Vagina (tissue), 2 donors: ENCODE measurements at regions not wholly inside any gene's neighbourhood (a gene's known extent, or its start where the extent isn't known, plus 50 kb on each side); places are given as distances from the start of the nearest gene placed in this dataset.

Experiments
- DNase-seq, 2 donors: peaks; one replicate each; pipeline ENCODE4 v3.0.0-alpha.2; 2017; ENCODE audit errors: extremely low spot score in 2 of 2
- H3K27ac ChIP-seq: fragments of 200-600 bp; sonication (generic); one replicate; pipeline ENCODE4 v1.5.1; 2019
- H3K27me3 ChIP-seq: fragments of 200-600 bp; sonication (generic); one replicate; pipeline ENCODE4 v1.5.1; 2019
- H3K36me3 ChIP-seq, 2 donors: fragments of 200-600 bp; sonication (generic); one replicate each; pipeline ENCODE4 v1.5.1; 2017 to 2019
- H3K4me1 ChIP-seq: fragments of 200-600 bp; sonication (generic); one replicate; pipeline ENCODE4 v1.5.1; 2019
- H3K4me3 ChIP-seq, 2 donors: fragments of 200-600 bp; sonication (generic); 1 replicate in 1 of 2; 2 replicates in 1 of 2; pipeline ENCODE4 v1.5.1; 2016 to 2019
- H3K9me3 ChIP-seq: fragments of 200-600 bp; sonication (generic); one replicate; pipeline ENCODE4 v1.5.1; 2019
- POLR2A ChIP-seq, 2 donors: fragments of 450-650 bp; IDR thresholded peaks; one replicate each; pipeline ENCODE4 v1.6.1; 2017; ENCODE audit warnings: antibody characterized with exemption in 2 of 2, mild to moderate bottlenecking in 2 of 2, moderate library complexity in 2 of 2
- POLR2AphosphoS5 ChIP-seq, 2 donors: sonication (generic); formaldehyde crosslinking; IDR thresholded peaks; one replicate each; pipeline ENCODE4 v1.9.0; 2017; ENCODE audit warnings: antibody characterized with exemption in 2 of 2, mild to moderate bottlenecking in 2 of 2, low read depth in 1 of 2; ENCODE audit not compliant: insufficient read depth in 1 of 2
- intact Hi-C: fragments of 100-400 bp; cut with DNase I; formaldehyde crosslinking; loops from one replicate; pipeline ENCODE4 v1.15.1; 2023
- TF ChIP-seq, protein P1 (sequence below), 3 experiments: fragments of 450-650 bp in 2 of 3; fragments of 200-600 bp in 1 of 3; sonication (generic) in 1 of 3; IDR thresholded peaks; one replicate each; pipeline ENCODE4 v1.5.1; 2017 to 2019; ENCODE audit warnings: antibody characterized with exemption in 3 of 3, mild to moderate bottlenecking in 2 of 3, moderate library complexity in 2 of 3

DNA sequence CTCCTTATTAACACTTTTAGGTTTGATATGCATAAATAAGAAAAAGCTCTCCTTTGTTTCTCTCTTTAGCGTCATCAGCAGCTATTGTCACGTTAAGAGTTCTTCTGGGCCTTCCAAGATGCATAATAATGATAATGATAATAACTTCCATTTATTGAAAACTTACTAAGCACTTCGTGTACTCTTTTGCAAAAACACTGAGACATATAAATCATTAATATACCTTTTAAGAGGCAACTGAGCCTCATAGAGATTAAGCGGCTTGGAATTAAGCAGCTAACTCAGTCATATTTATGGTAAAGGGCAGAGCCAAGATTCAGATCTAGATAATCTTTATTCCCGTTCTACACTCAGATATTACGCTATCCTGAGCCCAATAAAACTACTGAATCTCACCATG lies 1105.1 kb downstream of the OLFM4 start:
- H3K27me3 ChIP-seq, result no peaks in the 10 kb centered on the region
- no peak for DNase-seq
- H3K4me3 ChIP-seq, result no peak overlapping the region
- H3K36me3 ChIP-seq, result no peaks in the 10 kb centered on the region
- no peaks in the 10 kb centered on the region for H3K9me3 ChIP-seq
- TF ChIP-seq, protein P1, sequence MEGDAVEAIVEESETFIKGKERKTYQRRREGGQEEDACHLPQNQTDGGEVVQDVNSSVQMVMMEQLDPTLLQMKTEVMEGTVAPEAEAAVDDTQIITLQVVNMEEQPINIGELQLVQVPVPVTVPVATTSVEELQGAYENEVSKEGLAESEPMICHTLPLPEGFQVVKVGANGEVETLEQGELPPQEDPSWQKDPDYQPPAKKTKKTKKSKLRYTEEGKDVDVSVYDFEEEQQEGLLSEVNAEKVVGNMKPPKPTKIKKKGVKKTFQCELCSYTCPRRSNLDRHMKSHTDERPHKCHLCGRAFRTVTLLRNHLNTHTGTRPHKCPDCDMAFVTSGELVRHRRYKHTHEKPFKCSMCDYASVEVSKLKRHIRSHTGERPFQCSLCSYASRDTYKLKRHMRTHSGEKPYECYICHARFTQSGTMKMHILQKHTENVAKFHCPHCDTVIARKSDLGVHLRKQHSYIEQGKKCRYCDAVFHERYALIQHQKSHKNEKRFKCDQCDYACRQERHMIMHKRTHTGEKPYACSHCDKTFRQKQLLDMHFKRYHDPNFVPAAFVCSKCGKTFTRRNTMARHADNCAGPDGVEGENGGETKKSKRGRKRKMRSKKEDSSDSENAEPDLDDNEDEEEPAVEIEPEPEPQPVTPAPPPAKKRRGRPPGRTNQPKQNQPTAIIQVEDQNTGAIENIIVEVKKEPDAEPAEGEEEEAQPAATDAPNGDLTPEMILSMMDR (IDR thresholded peaks at IDR 0.05), result no peak
- TF ChIP-seq POLR2A (IDR thresholded peaks at IDR 0.05) (no peak), POLR2AphosphoS5 (IDR thresholded peaks at IDR 0.05; ENCODE audit: insufficient read depth in 1 of 2, low read depth in 1 of 2) (no peak)
- H3K4me1 ChIP-seq, result no peaks in the 10 kb centered on the region
- intact Hi-C loops, result no loop called here
- no peak overlapping the region for H3K27ac ChIP-seq

DNA sequence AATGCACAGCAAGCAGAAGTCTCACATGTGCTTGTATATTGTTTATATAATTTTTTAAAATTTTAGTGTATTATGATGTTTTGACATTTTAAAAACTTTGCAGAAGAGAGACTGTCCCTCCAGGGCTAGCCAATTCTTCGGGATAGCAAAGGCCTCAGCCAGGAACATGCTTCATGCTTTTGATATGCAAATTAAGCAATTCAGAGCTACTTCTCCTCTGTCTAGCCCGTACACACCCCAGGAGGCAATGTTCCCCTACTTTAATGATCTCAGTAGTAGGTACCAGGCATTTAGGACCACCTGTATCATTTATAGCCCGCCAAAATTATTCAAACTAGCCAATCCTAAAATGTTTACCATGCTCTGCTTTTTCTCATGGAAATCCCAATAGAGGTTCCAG lies 1116.2 kb downstream of the OLFM4 start:
- no peak overlapping the region for H3K4me3 ChIP-seq
- H3K27ac ChIP-seq, result no peak overlapping the region
- DNase-seq, result no peak
- H3K36me3 ChIP-seq, result no peaks in the 10 kb centered on the region
- H3K27me3 ChIP-seq, result no peaks in the 10 kb centered on the region
- intact Hi-C loops, result no loop called here
- TF ChIP-seq POLR2AphosphoS5 (IDR thresholded peaks at IDR 0.05; ENCODE audit: insufficient read depth in 1 of 2, low read depth in 1 of 2), result no peak
- TF ChIP-seq POLR2A (IDR thresholded peaks at IDR 0.05), result no peak
- TF ChIP-seq, protein P1 (IDR thresholded peaks at IDR 0.05), result no peak
- H3K9me3 ChIP-seq, result no peaks in the 10 kb centered on the region
- no peaks in the 10 kb centered on the region for H3K4me1 ChIP-seq

DNA sequence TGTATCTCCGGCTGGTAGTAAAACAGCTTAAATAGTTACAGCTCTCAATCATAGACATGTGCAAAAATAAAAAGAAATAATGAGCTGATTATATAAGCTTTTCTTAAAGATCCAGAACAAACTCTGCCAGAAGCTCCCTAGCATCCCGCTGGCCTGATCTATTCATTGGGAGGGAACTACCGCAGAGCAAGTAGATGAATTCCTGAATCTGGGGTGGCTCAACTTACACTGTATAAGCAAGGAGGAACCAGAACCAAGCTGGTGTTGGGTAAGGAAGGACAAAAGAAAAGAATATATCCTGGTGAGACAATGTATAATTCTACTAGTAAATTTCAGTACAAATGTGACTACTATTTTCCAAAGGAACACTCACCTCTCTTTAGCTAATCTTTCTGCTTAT lies 1122.2 kb downstream of the OLFM4 start:
- H3K27me3 ChIP-seq, result no peaks in the 10 kb centered on the region
- no peak overlapping the region for H3K4me3 ChIP-seq
- no peaks in the 10 kb centered on the region for H3K4me1 ChIP-seq
- no peaks in the 10 kb centered on the region for H3K36me3 ChIP-seq
- DNase-seq, result no peak
- no peak overlapping the region for H3K27ac ChIP-seq
- TF ChIP-seq POLR2AphosphoS5 (IDR thresholded peaks at IDR 0.05; ENCODE audit: insufficient read depth in 1 of 2, low read depth in 1 of 2) (no peak), POLR2A (IDR thresholded peaks at IDR 0.05) (no peak)
- TF ChIP-seq, protein P1 (IDR thresholded peaks at IDR 0.05), result no peak
- no peaks in the 10 kb centered on the region for H3K9me3 ChIP-seq
- intact Hi-C loops, result no loop called here

DNA sequence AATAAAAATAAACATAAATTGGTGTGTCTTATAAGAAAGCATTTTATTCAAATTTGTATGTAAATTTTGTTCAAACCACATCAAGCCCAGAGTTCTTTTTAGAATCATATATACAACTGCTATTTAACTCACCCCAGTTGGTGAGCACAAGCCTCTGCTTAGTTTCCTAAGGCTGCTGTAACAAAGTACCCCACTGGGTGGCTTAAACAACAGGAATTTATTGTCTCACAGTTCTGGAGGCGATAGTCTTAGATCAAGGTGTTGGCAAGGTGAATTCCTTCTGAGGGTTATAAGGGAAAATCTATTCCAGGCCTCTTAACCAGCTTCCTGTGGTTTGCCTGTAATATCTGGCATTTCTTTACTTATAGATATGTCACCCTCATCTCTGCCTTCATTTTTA lies 1133.5 kb downstream of the OLFM4 start:
- no peaks in the 10 kb centered on the region for H3K4me1 ChIP-seq
- no peaks in the 10 kb centered on the region for H3K9me3 ChIP-seq

DNA sequence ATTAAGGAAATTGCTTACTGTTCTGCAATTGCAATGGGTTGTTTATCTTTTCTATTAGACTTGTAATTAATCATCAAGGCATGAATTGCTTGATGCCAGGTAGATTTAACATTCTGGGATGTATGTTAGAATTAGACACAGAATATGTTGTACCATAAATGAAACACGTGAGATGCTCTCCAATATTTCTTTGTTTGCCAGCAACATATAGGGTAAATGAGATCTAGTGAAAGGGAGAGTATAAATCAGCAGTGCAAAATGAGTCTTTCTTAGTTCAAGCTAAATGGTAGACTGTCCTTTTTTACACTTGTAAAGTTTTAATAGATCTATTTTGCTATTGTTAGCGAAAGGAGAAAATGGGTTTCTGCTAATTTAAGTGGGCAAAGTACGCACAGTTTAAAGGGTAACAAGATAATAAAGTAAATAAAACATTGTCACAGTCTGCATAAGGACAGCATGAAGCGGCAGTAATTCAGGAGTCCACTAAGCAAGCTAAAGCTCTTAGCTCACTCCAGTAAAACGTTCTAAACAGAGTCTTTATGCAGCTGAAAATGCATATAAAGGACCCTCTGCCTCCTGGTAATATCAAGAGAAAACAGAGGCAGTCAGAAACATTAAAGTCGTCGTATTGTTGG lies 1137.1 kb downstream of the OLFM4 start:
- TF ChIP-seq, protein P1 (IDR thresholded peaks at IDR 0.05), result no peak
- no peak for TF ChIP-seq POLR2AphosphoS5 (IDR thresholded peaks at IDR 0.05; ENCODE audit: insufficient read depth in 1 of 2, low read depth in 1 of 2)
- no peak for TF ChIP-seq POLR2A (IDR thresholded peaks at IDR 0.05)
- Histone ChIP-seq H3K9me3 (no peaks in the 10 kb centered on the region), H3K27me3 (no peaks in the 10 kb centered on the region), H3K4me1 (no peaks in the 10 kb centered on the region), H3K36me3 (no peaks in the 10 kb centered on the region), H3K4me3 (no peak overlapping the region), H3K27ac (no peak overlapping the region)
- intact Hi-C loops, result no loop called here
- no peak for DNase-seq

More for the DNA sequence above, 1133.5 kb downstream of the OLFM4 start:
- Histone ChIP-seq H3K4me3 (no peak overlapping the region), H3K27ac (no peak overlapping the region), H3K27me3 (no peaks in the 10 kb centered on the region), H3K36me3 (no peaks in the 10 kb centered on the region)
- TF ChIP-seq, protein P1 (IDR thresholded peaks at IDR 0.05), result no peak
- TF ChIP-seq POLR2AphosphoS5 (IDR thresholded peaks at IDR 0.05; ENCODE audit: insufficient read depth in 1 of 2, low read depth in 1 of 2) (no peak), POLR2A (IDR thresholded peaks at IDR 0.05) (no peak)
- intact Hi-C loops, result no loop called here
- no peak for DNase-seq
